ENCODE measurements at regions not wholly inside any gene's neighbourhood (a gene's known extent, or its start where the extent isn't known, plus 50 kb on each side); places are given as distances from the start of the nearest gene placed in this dataset.

DNA sequence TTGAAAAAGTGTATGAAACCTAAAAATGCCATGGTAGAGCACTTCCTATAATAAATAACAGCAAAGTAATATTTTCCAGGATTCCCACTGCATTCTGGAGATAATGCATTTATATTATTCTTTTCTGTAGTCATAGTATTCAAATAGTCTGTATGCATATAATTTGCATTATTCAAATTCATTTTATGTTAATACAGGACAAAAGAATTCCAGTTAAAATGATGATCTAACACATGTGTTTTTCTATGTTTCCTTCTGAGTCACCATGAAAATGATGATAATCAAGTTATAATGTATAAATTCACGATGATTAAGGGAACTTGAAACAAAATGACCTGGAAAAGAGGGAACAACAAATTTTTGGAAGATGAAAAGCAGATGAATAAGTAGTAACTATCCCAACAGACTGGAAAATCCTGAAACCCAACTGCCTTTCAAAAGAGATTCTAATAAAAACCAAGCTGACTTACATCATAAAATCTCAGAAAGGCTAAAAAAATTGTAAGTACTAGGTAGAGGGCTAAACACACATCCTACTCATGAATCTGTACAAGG, 358.6 kb upstream of the PAPPA start:
- Mint-ChIP-seq H3K27ac (no peak overlapping the region), H3K36me3 (ENCODE audit: insufficient read depth) (no peaks in the 10 kb centered on the region)
- TF ChIP-seq CTCF (IDR thresholded peaks at IDR 0.05; ENCODE audit: unreplicated experiment): no peak

DNA sequence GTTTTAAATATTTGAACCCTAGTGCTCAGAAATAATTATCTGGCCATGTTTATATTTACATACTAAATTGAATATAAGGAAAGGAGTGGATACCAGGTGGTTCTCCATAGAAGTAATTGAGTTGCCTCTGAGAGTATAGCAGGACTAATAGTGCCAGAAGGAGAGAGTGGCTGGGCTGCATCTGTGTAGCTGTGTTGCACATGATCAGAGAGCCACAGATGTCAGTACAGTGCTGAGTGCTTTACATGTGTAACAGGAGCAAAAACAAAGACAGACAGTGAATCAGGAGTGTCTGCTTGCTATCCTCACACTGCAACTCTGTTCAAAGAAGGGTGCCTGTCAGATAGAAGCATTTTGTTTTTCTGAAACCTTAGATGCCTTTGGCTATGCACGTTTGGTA, 353.9 kb upstream of the PAPPA start:
- no peak for TF ChIP-seq CTCF (IDR thresholded peaks at IDR 0.05; ENCODE audit: unreplicated experiment)
- H3K36me3 Mint-ChIP-seq (ENCODE audit: insufficient read depth): no peaks in the 10 kb centered on the region
- H3K9me3 Mint-ChIP-seq (ENCODE audit: low read depth): peaks cover 3% of the 10 kb centered on the region
- DNase-seq (ENCODE audit: low spot score, unreplicated experiment): no peak
- H3K4me3 Mint-ChIP-seq (ENCODE audit: low read depth): no peak overlapping the region
- no peaks in the 10 kb centered on the region for H3K4me1 Mint-ChIP-seq (ENCODE audit: low read depth)
- H3K27ac Mint-ChIP-seq: no peak overlapping the region
- H3K27me3 Mint-ChIP-seq: peaks cover 2% of the 10 kb centered on the region

More for the DNA sequence above, 358.6 kb upstream of the PAPPA start:
- Mint-ChIP-seq H3K9me3 (ENCODE audit: low read depth) (no peaks in the 10 kb centered on the region), H3K4me3 (ENCODE audit: low read depth) (no peak overlapping the region), H3K27me3 (peaks cover 2% of the 10 kb centered on the region), H3K4me1 (ENCODE audit: low read depth) (no peaks in the 10 kb centered on the region)
- DNase-seq (ENCODE audit: low spot score, unreplicated experiment): no peak

- no peak overlapping the region for H3K27ac Mint-ChIP-seq
- no peak for TF ChIP-seq CTCF (IDR thresholded peaks at IDR 0.05; ENCODE audit: unreplicated experiment)
- H3K27me3 Mint-ChIP-seq: peaks cover 2% of the 10 kb centered on the region
- no peak for DNase-seq (ENCODE audit: low spot score, unreplicated experiment)
- no peaks in the 10 kb centered on the region for H3K36me3 Mint-ChIP-seq (ENCODE audit: insufficient read depth)
- H3K9me3 Mint-ChIP-seq (ENCODE audit: low read depth): peaks cover 3% of the 10 kb centered on the region
- H3K4me1 Mint-ChIP-seq (ENCODE audit: low read depth): no peaks in the 10 kb centered on the region
- H3K4me3 Mint-ChIP-seq (ENCODE audit: low read depth): no peak overlapping the region
These were observed 349.4 kb upstream of the PAPPA start for GRCh38 chr9:115804206-115804605.

GRCh38 chr9:115808108-115808507, 345.5 kb upstream of the PAPPA start:
- TF ChIP-seq CTCF (IDR thresholded peaks at IDR 0.05; ENCODE audit: unreplicated experiment): no peak
- H3K9me3 Mint-ChIP-seq (ENCODE audit: low read depth): no peaks in the 10 kb centered on the region
- DNase-seq (ENCODE audit: low spot score, unreplicated experiment): no peak
- H3K27ac Mint-ChIP-seq: no peak overlapping the region
- no peak overlapping the region for H3K4me3 Mint-ChIP-seq (ENCODE audit: low read depth)
- H3K36me3 Mint-ChIP-seq (ENCODE audit: insufficient read depth): no peaks in the 10 kb centered on the region
- H3K27me3 Mint-ChIP-seq: no peaks in the 10 kb centered on the region
- H3K4me1 Mint-ChIP-seq (ENCODE audit: low read depth): no peaks in the 10 kb centered on the region

DNA sequence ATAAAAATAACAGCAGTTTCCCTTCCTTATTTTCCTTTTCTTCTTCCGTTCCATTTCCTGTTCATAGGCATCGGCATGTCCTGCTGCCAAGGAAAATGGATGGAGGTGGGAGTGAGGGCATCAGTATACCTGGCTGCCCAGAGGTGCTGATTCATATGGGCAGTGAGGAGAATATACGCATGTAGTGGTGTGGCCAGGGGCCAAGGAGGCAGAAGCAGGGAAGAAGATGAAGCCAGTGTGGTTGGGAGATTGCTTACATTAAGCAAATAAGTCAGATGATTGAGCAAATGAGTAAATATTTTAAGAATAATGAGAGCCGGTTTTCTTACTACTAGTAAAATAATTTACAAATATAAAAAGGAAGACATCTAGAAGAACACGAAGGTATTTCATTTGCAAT, 344.9 kb upstream of the PAPPA start:
- H3K4me3 Mint-ChIP-seq (ENCODE audit: low read depth): no peak overlapping the region
- no peaks in the 10 kb centered on the region for H3K4me1 Mint-ChIP-seq (ENCODE audit: low read depth)
- no peak for DNase-seq (ENCODE audit: low spot score, unreplicated experiment)
- H3K27me3 Mint-ChIP-seq: no peaks in the 10 kb centered on the region
- H3K9me3 Mint-ChIP-seq (ENCODE audit: low read depth): no peaks in the 10 kb centered on the region
- H3K27ac Mint-ChIP-seq: no peak overlapping the region
- H3K36me3 Mint-ChIP-seq (ENCODE audit: insufficient read depth): no peaks in the 10 kb centered on the region
- TF ChIP-seq CTCF (IDR thresholded peaks at IDR 0.05; ENCODE audit: unreplicated experiment): no peak
